BLaER1 (cell line): ENCODE measurements at regions not wholly inside any gene's neighbourhood (a gene's known extent, or its start where the extent isn't known, plus 50 kb on each side); places are given as distances from the start of the nearest gene placed in this dataset.
"Not testable (repeated sequence)": the region's sequence is repeated elsewhere in the genome, so short reads cannot be mapped to it uniquely, and the experiment has no call there.

ENCODE experiments used
- H3K27ac ChIP-seq: shearing (Covaris generic); formaldehyde crosslinking; 2 replicates; pipeline ENCODE4 v1.8.1; 2022
- H3K27me3 ChIP-seq: shearing (Covaris generic); formaldehyde crosslinking; 2 replicates; pipeline ENCODE4 v1.8.1; 2022
- H3K36me3 ChIP-seq: shearing (Covaris generic); formaldehyde crosslinking; 2 replicates; pipeline ENCODE4 v1.8.1; 2022
- H3K4me1 ChIP-seq: shearing (Covaris generic); formaldehyde crosslinking; 2 replicates; pipeline ENCODE4 v1.8.1; 2022
- H3K4me2 ChIP-seq: shearing (Covaris generic); formaldehyde crosslinking; 2 replicates; pipeline ENCODE4 v1.8.1; 2022
- H3K4me3 ChIP-seq: shearing (Covaris generic); formaldehyde crosslinking; 2 replicates; pipeline ENCODE4 v1.8.1; 2022
- H3K9ac ChIP-seq: shearing (Covaris generic); formaldehyde crosslinking; 2 replicates; pipeline ENCODE4 v1.8.1; 2022
- H3K9me3 ChIP-seq: shearing (Covaris generic); formaldehyde crosslinking; 2 replicates; pipeline ENCODE4 v1.8.1; 2022
- H4K20me1 ChIP-seq: shearing (Covaris generic); formaldehyde crosslinking; 2 replicates; pipeline ENCODE4 v1.8.1; 2022
- Cebpa-rat ChIP-seq: shearing (Covaris generic); IDR thresholded peaks from 2 replicates; pipeline ENCODE4 v1.8.1; 2022

GRCh38 chr12:19757317-19757877 is 318.1 kb downstream of the AEBP2 start:
- Histone ChIP-seq H3K9ac (no peak overlapping the region), H4K20me1 (no peaks in the 10 kb centered on the region), H3K27me3 (no peaks in the 10 kb centered on the region), H3K4me1 (no peaks in the 10 kb centered on the region), H3K4me2 (no peak overlapping the region), H3K36me3 (no peaks in the 10 kb centered on the region), H3K27ac (no peak overlapping the region), H3K4me3 (no peak overlapping the region), H3K9me3 (peaks cover 9% of the 10 kb centered on the region; the same call in 1 of the 2 replicates)
- no peak for TF ChIP-seq Cebpa-rat

DNA sequence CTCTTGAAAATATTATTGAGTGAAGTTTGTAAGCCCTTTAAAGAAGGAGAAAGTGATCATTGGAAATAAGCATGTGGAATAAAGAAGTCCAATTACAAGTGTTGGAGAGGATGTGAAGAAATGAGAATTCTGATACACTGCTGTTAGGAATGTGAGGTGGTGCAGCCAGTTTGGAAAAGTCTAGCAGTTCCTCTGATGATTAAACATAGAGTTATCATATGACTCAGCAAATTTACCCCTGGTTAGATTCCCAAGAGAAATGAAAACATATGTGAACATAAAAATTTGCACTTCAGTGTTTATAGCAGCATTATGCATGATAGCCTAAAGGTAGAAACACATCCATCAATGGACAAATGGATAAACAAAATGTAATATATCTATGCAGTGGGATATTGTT is 319.9 kb downstream of the AEBP2 start:
- Histone ChIP-seq H4K20me1 (no peaks in the 10 kb centered on the region), H3K4me2 (no peak overlapping the region), H3K27me3 (no peaks in the 10 kb centered on the region), H3K9me3 (no peaks in the 10 kb centered on the region), H3K9ac (no peak overlapping the region), H3K4me3 (no peak overlapping the region), H3K36me3 (no peaks in the 10 kb centered on the region), H3K27ac (no peak overlapping the region), H3K4me1 (no peaks in the 10 kb centered on the region)
- no peak for TF ChIP-seq Cebpa-rat

DNA sequence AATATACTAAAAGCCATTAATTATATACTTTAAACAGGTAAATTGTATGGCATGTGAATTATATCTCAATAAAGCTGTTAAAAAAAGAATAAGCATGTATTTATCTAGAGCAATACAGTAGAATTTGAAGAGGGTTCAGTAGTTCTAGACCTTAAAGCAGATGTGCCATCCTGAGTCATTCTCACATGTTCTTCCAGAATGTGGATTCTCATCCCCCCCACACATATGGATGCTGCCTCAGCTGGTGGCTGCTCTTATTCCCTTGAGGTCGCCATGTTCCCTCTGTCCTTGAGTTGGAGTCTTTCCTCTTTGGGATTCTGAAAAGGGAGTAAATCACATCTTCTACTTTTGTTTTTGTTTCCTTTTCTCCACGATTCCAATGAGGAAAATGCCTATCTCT is 321.3 kb downstream of the AEBP2 start:
- no peaks in the 10 kb centered on the region for H4K20me1 ChIP-seq
- H3K4me3 ChIP-seq: no peak overlapping the region
- no peak overlapping the region for H3K9ac ChIP-seq
- H3K27ac ChIP-seq: no peak overlapping the region
- H3K27me3 ChIP-seq: no peaks in the 10 kb centered on the region
- no peaks in the 10 kb centered on the region for H3K9me3 ChIP-seq
- H3K4me2 ChIP-seq: no peak overlapping the region
- H3K4me1 ChIP-seq: no peaks in the 10 kb centered on the region
- no peaks in the 10 kb centered on the region for H3K36me3 ChIP-seq
- no peak for TF ChIP-seq Cebpa-rat

GRCh38 chr12:19761463-19761862 is 322.2 kb downstream of the AEBP2 start:
- H3K36me3 ChIP-seq: no peaks in the 10 kb centered on the region
- no peak for TF ChIP-seq Cebpa-rat
- no peaks in the 10 kb centered on the region for H4K20me1 ChIP-seq
- H3K9me3 ChIP-seq: no peaks in the 10 kb centered on the region
- no peak overlapping the region for H3K27ac ChIP-seq
- H3K9ac ChIP-seq: no peak overlapping the region
- no peaks in the 10 kb centered on the region for H3K4me1 ChIP-seq
- no peak overlapping the region for H3K4me2 ChIP-seq
- no peaks in the 10 kb centered on the region for H3K27me3 ChIP-seq
- no peak overlapping the region for H3K4me3 ChIP-seq

GRCh38 chr12:19763488-19763887 is 324.2 kb downstream of the AEBP2 start:
- Histone ChIP-seq H3K4me2 (no peak overlapping the region), H3K9ac (no peak overlapping the region), H3K27ac (no peak overlapping the region), H3K4me1 (no peaks in the 10 kb centered on the region), H3K9me3 (no peaks in the 10 kb centered on the region), H3K4me3 (no peak overlapping the region), H4K20me1 (no peaks in the 10 kb centered on the region), H3K27me3 (no peaks in the 10 kb centered on the region), H3K36me3 (no peaks in the 10 kb centered on the region)
- no peak for TF ChIP-seq Cebpa-rat

DNA sequence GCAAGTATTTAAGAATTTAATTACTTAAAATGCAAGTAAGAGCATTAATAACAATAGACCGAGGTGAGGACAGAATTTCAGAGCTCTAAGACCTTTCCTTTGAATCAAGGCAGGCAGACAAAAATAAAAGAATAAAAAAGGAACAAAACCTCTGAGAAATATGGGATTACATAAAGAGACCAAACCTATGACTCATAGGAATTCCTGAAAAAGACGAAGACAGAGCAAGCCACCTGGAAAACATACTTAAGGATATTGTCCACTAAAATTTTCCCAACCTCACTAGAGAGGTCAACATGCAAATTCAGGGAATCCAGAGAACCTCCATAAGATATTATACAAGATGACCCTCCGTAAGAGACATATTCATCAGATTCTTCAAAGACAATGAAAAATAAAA is 325.1 kb downstream of the AEBP2 start:
- H3K27ac ChIP-seq: no peak overlapping the region
- H3K27me3 ChIP-seq: no peaks in the 10 kb centered on the region
- no peaks in the 10 kb centered on the region for H4K20me1 ChIP-seq
- TF ChIP-seq Cebpa-rat: no peak
- no peak overlapping the region for H3K4me3 ChIP-seq
- H3K9ac ChIP-seq: no peak overlapping the region
- H3K4me1 ChIP-seq: no peaks in the 10 kb centered on the region
- H3K9me3 ChIP-seq: no peaks in the 10 kb centered on the region
- no peak overlapping the region for H3K4me2 ChIP-seq
- H3K36me3 ChIP-seq: no peaks in the 10 kb centered on the region

- H3K9me3 ChIP-seq: no peaks in the 10 kb centered on the region
- H3K9ac ChIP-seq: no peak overlapping the region
- H3K27ac ChIP-seq: no peak overlapping the region
- H3K4me3 ChIP-seq: no peak overlapping the region
- no peak overlapping the region for H3K4me2 ChIP-seq
- no peaks in the 10 kb centered on the region for H3K4me1 ChIP-seq
- no peaks in the 10 kb centered on the region for H4K20me1 ChIP-seq
- H3K27me3 ChIP-seq: no peaks in the 10 kb centered on the region
- TF ChIP-seq Cebpa-rat: no peak
- no peaks in the 10 kb centered on the region for H3K36me3 ChIP-seq
Observed at GRCh38 chr12:19771858-19772257, 332.6 kb downstream of the AEBP2 start.

DNA sequence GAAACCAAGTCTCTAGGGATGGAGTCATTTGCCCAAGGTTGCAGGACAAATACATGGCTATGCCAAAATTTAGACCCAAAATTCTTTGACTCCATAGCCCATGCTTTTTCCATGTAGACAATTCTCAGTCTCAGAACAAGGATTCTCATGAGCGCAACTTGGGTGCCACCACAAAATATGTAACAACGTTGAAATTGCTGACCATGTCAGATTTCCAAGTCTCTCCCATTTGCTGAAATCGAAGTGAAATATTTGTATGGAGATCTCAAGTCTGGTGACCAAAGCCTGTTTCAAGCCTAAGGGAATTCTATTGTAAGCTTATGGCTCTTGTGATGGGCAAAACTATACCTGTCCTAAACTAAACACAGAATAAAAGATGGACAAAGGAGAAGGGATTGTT is 333.5 kb downstream of the AEBP2 start:
- Histone ChIP-seq H3K27me3 (no peaks in the 10 kb centered on the region), H3K36me3 (no peaks in the 10 kb centered on the region), H3K4me3 (no peak overlapping the region), H4K20me1 (no peaks in the 10 kb centered on the region), H3K9ac (no peak overlapping the region), H3K9me3 (no peaks in the 10 kb centered on the region), H3K4me2 (no peak overlapping the region), H3K4me1 (no peaks in the 10 kb centered on the region), H3K27ac (no peak overlapping the region)
- TF ChIP-seq Cebpa-rat: no peak

DNA sequence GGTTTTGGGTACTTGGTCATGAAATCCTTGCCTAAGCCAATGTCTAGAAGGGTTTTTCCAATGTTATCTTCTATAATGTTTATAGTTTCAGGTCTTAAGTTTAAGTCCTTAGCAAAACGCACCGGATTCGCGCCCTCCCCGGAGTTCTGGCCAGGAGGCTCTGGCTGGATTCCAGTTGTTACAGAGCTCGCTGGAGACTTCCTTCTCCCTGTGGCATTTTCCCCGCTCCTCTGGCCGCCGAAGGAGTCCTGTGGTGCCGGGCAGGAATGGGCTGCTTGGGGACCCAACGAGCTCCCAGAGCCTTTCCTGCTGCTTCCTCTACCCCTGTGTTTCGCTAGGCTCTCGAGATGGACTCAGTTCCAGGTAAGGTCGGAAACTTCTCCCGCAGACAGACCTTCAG is 335.9 kb downstream of the AEBP2 start:
- Histone ChIP-seq H3K27ac (no peak overlapping the region), H3K4me2 (no peak overlapping the region), H3K9me3 (no peaks in the 10 kb centered on the region), H3K9ac (no peak overlapping the region), H3K36me3 (no peaks in the 10 kb centered on the region), H3K4me3 (no peak overlapping the region), H3K27me3 (no peaks in the 10 kb centered on the region), H3K4me1 (no peaks in the 10 kb centered on the region), H4K20me1 (no peaks in the 10 kb centered on the region)
- no peak for TF ChIP-seq Cebpa-rat

DNA sequence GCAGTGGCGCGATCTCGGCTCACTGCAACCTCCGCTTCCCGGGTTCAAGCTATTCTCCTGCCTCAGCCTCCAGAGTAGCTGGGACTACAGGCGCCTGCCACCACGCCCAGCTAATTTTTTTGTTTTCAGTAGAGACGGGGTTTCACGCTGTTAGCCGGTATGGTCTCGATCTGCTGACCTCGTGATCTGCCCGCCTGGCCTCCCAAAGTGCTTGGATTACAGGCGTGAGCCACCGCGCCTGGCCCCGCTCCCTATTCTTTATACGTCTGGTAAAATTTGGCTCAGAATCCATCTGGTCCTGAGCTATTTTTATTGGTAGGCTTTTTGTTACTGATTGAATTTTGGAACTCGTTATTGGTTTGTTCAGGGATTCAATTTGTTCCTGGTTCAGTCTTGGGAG is 336.7 kb downstream of the AEBP2 start:
- H3K4me1 ChIP-seq, H3K4me3 ChIP-seq, H3K4me2 ChIP-seq, H3K27ac ChIP-seq, H3K9ac ChIP-seq, H3K36me3 ChIP-seq, H4K20me1 ChIP-seq, H3K9me3 ChIP-seq, H3K27me3 ChIP-seq: not testable (repeated sequence)

DNA sequence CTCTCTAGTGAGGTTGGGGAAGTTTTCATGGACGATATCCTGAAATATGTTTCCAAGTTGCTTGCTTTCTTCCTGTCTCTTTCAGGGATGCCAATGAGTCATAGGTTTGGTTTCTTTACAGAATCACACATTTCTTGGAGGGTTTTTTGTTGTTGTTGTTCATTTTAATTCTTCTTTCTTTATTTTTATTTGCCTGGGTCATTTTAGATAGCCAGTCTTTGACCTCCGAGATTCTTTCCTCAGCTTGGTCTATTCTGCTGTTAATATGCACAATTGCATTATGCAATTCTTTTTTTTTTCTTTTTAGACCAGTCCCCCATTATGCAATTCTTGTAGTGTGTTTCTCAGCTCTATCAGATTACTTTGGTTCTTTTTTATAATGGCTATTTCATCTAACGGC is 338.9 kb downstream of the AEBP2 start:
- no peak overlapping the region for H3K9ac ChIP-seq
- no peak overlapping the region for H3K4me2 ChIP-seq
- no peak overlapping the region for H3K27ac ChIP-seq

More for the DNA sequence above, 338.9 kb downstream of the AEBP2 start:
- no peaks in the 10 kb centered on the region for H4K20me1 ChIP-seq
- no peak overlapping the region for H3K4me3 ChIP-seq
- H3K9me3 ChIP-seq: no peaks in the 10 kb centered on the region
- TF ChIP-seq Cebpa-rat: no peak
- H3K4me1 ChIP-seq: no peaks in the 10 kb centered on the region
- H3K36me3 ChIP-seq: no peaks in the 10 kb centered on the region
- H3K27me3 ChIP-seq: no peaks in the 10 kb centered on the region
